GDM1 (cell line): ENCODE measurements at regions not wholly inside any gene's neighbourhood (a gene's known extent, or its start where the extent isn't known, plus 50 kb on each side); places are given as distances from the start of the nearest gene placed in this dataset.
"Not testable (repeated sequence)": the region's sequence is repeated elsewhere in the genome, so short reads cannot be mapped to it uniquely, and the experiment has no call there.

Experiments used
- DNase-seq: peaks from one replicate; lab custom pipeline; 2025; lab: John Stamatoyannopoulos, UW

DNA sequence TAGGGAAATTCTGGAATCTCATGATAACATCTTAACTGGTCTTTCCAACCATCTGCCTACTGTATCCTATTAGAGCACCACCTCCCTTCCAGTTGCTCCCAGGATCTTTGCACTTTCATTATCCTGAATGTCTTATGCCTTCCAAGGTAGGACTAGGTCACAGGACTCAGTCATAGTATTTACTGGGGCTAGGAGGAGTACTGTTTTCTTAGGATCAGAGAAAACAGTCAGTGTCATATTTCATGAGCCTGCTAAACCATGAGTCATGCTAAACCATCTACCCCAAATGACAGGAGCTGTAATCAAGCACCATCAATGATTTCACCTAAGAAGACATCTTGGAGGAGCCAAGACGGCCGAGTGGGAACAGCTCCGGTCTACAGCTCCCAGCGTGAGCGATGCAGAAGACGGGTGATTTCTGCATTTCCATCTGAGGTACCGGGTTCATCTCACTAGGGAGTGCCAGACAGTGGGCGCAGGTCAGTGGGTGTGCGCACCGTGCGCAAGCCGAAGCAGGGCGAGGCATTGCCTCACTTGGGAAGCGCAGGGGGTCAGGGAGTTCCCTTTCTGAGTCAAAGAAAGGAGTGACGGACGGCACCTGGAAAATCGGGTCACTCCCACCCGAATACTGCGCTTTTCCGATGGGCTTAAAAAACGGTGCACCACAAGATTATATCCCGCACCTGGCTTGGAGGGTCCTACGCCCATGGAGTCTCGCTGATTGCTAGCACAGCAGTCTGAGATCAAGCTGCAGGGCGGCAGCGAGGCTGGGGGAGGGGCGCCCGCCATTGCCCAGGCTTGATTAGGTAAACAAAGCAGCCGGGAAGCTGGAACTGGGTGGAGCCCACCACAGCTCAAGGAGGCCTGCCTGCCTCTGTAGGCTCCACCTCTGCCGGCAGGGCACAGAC lies 1439.2 kb upstream of the ACVR2A start:
- not testable (repeated sequence) for DNase-seq

DNA sequence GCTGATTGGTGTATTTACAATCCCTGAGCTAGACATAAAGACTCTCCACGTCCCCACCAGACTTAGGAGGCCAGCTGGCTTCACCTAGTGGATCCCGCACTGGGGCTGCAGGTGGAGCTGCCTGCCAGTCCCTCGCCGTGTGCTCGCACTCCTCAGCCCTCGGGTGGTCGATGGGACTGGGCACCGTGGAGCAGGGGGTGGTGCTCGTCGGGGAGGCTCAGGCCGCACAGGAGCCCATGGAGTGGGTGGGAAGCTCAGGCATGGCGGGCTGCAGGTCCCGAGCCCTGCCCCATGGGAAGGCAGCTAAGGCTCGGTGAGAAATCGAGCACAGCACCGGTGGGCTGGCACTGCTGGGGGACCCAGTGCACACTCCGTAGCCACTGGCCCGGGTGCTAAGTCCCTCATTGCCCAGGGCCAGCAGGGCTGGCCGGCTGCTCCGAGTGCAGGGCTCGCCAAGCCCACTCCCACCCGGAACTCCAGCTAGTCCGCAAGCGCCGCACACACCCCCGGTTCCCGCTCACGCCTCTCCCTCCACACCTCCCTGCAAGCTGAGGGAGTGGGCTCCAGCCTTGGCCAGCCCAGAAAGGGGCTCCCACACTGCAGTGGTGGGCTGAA lies 1441.2 kb upstream of the ACVR2A start:
- not testable (repeated sequence) for DNase-seq

DNA sequence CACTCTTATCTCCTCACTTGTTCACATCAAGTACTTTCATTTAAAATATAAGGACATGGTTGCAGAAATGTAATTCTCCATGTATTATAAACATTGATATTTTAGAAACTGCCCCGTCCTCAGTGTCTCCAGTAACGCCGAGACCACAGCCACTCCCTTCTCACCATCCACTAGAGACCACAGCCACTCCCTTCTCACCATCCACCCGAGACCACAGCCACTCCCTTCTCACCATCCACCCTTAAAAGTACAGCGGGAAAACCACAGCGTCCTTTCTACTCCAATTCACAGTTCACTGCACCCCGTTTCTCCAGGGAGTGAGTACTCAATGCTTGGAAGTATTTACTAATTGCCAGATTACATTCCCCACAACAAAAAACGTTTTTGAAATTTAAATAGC lies 1452.2 kb upstream of the ACVR2A start:
- DNase-seq: no peak

GRCh38 chr2:146392186-146392585 lies 1452.6 kb upstream of the ACVR2A start:
- no peak for DNase-seq

DNA sequence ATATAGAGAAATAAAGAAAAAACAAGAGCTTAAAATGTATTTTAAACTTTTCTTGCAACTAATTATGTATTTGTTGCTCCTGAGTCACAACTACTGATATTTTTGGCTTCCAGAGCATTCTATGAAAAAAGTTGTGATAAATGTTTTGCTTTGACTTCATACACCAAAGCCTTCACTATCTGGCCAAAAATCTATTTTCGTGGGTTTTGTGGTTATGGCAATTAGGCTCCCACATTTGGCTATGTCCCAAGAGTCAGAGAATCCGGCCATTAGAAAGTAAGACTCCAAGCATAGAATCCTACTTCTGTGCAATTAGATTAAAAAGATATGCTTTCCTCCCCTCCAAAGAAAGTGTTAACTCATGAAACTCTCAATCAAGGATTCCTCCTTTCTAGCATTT lies 1456.1 kb upstream of the ACVR2A start:
- no peak for DNase-seq

DNA sequence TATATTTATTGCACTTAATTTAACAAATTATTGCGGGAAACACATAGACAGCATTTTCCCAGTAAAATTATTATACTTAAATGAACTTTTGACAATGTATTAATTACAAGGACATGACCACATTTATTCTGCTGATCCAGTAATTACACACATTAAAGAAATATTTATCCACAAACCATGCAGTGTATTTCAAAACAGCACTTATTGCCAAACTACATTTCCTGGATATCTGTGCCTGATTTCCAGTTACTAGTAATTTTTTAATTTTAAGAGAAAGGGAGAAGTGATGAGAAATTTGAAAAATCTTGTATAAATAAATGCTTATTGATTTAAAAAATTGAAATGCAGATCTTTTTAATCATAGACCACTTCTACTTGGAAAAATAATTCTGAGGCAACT lies 1458.7 kb upstream of the ACVR2A start:
- DNase-seq: no peak

GRCh38 chr2:146385031-146385430 lies 1459.8 kb upstream of the ACVR2A start:
- no peak for DNase-seq

GRCh38 chr2:146376511-146377064 lies 1468.2 kb upstream of the ACVR2A start:
- DNase-seq: no peak

DNA sequence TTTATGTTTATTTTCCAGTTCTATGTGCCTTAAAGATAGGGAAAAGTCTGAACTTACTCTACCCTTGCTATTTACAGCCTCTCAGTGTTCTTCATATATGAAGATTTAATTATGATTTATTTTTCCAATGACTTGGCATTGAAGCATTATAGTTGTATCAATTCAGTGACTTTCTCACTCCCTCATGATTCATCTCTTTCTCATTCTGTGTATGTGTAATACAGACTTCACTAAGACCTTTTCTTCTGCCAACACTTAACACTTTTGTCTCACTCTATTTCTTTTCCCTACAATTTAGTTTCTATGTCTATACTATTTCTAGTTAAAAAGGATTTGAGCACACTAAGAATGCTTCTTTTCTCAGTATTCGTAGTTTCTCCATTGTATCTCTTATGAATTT lies 1470.3 kb upstream of the ACVR2A start:
- no peak for DNase-seq

GRCh38 chr2:146371364-146371763 lies 1473.5 kb upstream of the ACVR2A start:
- not testable (repeated sequence) for DNase-seq

GRCh38 chr2:146370826-146371225 lies 1474.0 kb upstream of the ACVR2A start:
- DNase-seq: no peak

GRCh38 chr2:146366276-146366675 lies 1478.6 kb upstream of the ACVR2A start:
- DNase-seq: no peak

GRCh38 chr2:146365041-146365440 lies 1479.8 kb upstream of the ACVR2A start:
- DNase-seq: no peak

GRCh38 chr2:146363731-146364130 lies 1481.1 kb upstream of the ACVR2A start:
- no peak for DNase-seq

DNA sequence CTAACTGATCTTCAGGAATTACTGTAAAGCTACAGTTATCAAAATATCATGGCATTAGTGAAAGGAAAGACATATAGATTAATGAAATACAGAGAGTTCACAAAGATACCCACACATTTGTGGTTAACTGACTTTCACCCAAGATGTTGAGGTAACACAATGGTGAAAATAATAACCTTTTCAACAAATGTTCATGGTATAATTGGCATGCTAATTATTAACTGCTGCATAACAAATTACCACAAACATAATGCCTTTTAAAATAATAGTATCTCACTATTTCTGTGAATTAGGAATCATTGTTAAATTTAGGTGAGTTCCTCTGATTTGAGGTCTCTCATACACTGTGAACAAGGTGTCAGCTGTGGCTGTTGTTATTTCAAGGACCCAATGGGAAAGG lies 1493.1 kb upstream of the ACVR2A start:
- DNase-seq: no peak

GRCh38 chr2:146349334-146349733 lies 1495.5 kb upstream of the ACVR2A start:
- DNase-seq: no peak

GRCh38 chr2:146324951-146325350 lies 1519.9 kb upstream of the ACVR2A start:
- DNase-seq: no peak

DNA sequence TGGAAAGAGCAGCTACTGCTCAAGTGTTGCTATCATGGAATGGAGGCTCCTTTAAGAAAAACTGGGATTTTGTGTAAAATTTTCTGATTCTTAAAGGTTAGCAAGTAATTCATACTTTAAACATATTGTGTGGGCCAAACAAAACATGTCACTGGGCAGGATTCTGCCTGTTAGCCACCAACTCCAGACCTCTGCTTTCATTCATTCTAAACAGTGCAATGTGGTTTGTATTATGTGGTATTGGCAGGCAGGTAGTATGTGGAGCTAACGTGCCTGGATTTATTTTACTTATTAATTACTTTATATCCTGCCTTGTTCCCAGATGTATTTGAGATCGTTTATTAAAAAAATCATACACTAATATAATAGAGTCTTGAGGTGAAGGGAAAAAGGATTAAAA lies 1521.3 kb upstream of the ACVR2A start:
- no peak for DNase-seq

DNA sequence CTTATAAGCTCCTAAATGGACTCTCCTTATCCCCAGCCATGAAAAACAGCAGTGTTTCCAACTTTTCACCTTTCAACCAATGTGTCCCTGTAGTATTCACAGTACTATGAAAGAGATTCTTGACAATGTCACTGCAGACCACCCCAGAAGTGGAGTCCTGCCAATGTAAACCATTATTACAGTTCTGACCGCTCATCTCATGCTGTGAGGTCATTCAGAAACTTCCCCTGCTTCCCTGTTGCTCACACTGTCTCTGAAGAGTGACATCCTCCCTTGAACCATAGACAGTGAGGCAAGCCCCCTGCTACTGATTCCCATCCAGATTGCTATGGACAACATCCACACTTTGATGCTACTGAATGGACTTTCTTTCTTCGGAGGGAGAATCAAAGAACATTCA lies 1523.7 kb upstream of the ACVR2A start:
- no peak for DNase-seq

DNA sequence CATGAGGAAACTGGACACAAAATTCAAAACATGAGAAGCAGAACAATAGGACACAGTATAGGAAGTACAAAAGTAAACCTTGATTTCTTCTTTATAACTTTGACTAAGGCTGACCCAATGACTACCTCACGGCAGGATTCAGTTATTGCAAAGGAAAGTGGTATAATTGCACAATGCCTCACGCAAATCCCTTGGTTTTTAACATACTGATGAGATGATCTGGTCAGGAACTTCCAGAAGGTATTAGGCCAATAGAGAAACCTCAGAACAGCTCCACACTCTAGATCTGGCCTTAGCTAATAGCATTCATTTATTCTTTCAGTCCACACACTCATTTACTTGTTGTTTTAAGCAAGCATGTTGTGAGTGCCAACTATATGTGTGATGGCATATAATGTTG lies 1526.9 kb upstream of the ACVR2A start:
- no peak for DNase-seq

DNA sequence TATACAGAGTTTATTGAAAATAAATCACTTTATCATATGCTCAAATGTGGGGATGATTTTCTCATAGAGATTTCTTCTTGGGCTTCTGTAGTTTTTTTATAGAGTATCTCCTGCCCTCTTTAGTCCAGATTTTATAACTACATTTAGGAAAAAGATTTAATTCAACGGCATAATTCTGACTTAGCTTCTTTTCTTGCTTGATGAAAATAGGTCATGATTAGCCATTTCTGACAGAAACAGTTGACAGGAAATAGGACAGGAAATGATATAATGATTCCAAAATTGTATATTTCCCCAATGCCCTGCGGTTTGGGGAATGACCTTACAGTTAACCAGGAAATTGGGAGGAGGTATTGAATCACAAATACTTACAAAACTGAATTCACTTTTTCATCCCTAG lies 1531.9 kb upstream of the ACVR2A start:
- no peak for DNase-seq

DNA sequence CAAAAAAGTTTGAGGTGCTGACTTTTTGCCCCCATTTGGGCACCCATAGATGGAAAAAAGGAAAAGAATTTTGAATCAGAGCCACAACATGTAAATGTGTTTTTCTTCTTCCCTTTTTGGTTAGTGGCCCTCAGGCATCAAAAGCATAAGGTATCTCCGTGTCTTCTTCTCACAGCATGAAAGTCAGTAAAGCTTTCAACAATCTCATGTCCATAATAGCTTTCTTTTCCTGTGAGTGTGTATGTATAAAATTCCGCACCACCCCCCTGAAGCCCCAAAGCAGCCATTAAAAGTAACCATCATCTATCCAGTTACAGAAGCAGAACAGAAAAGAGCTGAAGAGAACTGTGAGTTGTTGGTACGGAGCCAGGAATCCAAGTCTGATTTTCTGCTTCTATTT lies 1539.7 kb upstream of the ACVR2A start:
- no peak for DNase-seq

DNA sequence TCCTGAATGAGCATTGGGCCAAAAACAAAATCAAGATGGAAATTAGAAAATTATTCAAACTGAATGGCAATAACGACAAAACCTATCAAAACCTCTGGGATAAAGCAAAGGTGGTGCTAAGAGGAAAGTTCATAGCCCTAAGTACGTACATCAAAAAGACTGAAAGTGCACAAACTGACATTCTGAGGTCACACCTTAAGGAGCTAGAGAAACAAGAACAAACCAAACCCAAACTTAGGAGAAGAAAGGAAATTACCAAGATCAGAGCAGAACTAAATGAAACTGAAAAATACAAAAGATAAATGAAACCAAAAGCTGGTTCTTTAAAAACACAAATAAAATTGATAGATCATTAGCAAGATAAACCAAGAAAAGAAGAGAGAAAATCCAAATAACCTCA lies 1543.5 kb upstream of the ACVR2A start:
- no peak for DNase-seq
